ENCODE measurements at regions not wholly inside any gene's neighbourhood (a gene's known extent, or its start where the extent isn't known, plus 50 kb on each side); places are given as distances from the start of the nearest gene placed in this dataset.

DNA sequence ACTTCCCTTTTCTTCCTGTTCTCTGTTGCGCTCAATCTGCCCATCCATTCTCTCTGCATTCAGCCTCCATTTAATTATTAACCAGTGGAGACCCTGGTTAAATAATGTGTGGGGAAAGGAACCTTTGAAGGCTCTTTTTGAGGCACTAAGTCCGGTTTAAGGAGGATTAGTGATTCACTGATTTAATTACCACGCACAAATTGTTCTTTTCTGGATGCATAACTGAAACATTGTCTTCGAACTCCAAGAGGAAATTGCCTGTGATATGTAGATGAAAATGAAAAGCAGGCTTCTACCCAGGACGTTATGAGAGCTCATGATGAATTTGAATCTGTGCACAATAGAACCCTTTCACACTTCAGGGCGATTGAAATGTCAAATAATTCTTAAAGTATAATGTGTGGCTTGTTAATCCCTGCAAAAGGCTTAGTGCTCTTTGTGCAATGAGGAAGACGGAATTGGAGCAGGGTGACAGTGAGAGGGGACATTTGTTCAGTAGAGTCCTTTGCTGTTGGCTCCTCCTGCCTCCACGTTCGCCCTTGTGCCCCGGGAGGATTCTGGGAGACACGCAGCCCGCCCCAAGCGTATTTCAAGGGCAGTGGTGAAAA, 51.1 kb upstream of the ZNF236 start:
- no peak for DNase-seq

DNA sequence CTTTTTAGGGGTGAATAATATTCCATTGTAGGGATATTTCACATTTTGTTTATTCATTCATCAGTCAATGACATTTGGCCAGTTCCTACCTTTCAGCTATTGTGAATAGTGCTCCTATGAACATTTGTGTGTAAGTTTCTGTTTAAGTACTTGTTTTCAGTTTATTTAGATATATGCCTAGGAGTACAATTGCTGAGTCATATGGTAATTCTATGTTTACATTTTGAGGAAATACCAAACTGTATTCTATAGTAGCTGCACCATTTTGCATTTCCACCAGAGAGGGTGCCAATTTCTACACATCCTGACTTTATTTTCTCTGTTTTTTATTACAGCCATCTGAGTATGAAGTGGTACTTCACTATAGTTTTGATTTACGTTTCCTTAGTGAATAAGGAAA, 54.4 kb upstream of the ZNF236 start:
- no peak for DNase-seq

- DNase-seq, result no peak
These were observed 55.9 kb upstream of the ZNF236 start for GRCh38 chr18:76766429-76766828.

GRCh38 chr18:76765649-76766048, 56.7 kb upstream of the ZNF236 start:
- DNase-seq, result no peak

GRCh38 chr18:76764291-76764901, 58.0 kb upstream of the ZNF236 start:
- no peak for DNase-seq

- no peak for DNase-seq
These were observed 63.3 kb upstream of the ZNF236 start for GRCh38 chr18:76759056-76759455.

- DNase-seq, result no peak
These were observed 64.4 kb upstream of the ZNF236 start for GRCh38 chr18:76757925-76758324.

GRCh38 chr18:76757335-76757734, 65.0 kb upstream of the ZNF236 start:
- no peak for DNase-seq

DNA sequence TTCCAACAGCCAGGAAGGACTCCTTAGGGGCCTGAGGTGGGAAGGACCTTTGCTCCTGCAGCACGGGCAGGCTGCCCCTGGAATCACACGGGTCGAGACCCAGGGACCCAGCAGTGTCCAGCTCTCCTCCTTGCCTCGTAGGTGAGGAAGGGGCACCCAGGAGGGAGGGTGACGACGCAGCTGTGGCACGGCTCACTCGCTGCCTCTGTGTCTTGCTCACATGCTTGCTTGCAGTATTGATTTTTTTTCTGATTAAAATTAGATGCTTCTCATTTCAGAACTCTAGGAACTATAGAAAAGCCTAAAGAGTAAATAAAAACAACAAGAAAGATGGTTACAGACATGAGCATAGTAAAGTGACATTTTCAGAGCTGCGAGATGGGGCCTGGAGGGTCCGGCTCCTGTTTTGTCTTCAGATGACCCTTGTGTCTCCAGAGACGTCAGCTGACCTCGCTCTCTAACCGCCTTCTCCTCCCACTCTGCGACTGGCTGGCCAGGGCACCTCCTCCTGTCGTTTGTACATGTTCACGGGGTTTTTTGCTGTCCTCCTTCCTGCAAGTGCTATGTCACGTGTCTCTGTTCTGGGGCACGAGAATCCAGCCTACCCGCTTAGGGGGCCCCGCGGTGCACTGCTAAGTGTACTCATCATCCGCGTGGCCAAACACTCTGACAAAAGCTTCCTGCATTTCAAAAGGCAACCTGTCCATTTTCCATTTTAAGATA, 65.7 kb upstream of the ZNF236 start:
- DNase-seq, result no peak

DNA sequence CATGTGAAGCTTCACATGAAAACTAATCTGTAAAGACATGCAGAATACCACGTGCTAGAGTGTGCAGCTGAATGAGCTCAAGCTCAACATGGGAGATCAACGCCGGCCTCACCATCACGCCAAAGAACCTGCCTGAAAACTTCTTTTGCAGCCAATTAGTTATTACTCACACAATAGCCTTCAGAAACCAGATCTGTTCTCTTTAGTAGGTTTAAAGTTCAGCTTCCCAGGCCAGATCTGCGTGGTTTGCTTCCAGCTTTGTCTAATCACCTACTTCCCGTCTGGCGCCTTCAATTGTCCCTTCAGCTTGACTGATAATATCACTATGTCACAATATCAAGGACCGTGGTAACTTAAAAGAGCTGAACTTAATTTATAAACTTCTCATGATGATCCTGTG, 68.0 kb upstream of the ZNF236 start:
- DNase-seq, result no peak

DNA sequence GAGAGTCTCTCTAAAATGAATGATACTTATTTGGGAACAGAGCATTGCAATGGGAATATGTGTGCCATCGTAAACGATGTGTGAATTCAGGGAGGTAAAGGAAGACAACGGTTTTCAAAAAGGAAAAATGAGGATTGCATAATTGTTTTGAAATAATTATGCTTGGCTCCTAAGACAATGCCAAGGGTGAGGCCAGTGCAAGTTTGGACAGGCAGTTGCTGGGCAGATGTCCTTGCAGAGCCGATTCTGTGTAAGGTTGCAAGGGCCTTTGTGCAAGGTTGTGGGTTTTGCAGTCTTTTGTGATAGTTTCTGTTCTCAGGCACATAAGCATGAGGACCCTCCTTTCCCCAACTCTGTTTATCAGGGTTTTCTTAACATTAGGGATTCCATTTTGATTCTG, 70.0 kb upstream of the ZNF236 start:
- no peak for DNase-seq

- DNase-seq, result no peak
These were observed 71.2 kb upstream of the ZNF236 start for GRCh38 chr18:76750917-76751890.

DNA sequence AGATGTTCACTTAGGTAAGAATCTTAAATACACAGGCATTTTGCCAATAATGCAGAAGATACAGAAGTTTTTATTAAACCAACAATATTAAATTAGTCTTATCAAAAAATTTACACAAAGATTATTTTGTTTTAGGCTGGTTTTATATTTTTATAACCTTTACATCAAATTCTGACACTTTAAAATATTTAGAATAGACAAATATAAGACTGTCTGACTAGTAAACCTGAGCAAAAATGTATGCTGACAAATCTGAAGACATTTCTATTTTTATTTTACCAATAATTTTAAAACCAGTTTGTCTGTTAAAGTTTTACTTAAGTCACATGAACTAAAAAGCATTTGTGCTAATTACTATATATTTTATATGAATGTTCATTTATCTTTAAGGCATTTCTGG, 72.1 kb upstream of the ZNF236 start:
- DNase-seq, result no peak

DNA sequence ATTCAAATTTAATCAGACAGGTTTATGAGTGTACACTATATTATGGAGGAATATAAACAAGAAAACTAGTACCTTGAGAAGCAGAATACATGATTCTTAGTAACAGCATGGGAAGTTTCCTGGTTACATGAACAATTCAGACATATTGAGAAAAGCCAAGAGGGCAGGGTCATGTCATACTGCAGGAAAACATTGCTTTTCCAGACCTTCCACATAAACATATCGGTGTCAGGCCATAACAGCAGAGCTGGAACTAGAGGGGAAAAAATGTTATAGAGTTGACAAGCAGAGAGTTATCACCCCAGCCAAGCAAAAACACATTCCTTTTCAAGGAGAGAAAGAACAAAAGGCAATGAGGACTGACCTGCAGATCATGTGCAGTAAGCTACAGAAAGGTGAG, 74.7 kb upstream of the ZNF236 start:
- no peak for DNase-seq

- no peak for DNase-seq
These were observed 81.0 kb upstream of the ZNF236 start for GRCh38 chr18:76741346-76741745.

- DNase-seq, result no peak
These were observed 86.0 kb upstream of the ZNF236 start for GRCh38 chr18:76736309-76736708.

GRCh38 chr18:76730901-76731300, 91.5 kb upstream of the ZNF236 start:
- no peak for DNase-seq

DNA sequence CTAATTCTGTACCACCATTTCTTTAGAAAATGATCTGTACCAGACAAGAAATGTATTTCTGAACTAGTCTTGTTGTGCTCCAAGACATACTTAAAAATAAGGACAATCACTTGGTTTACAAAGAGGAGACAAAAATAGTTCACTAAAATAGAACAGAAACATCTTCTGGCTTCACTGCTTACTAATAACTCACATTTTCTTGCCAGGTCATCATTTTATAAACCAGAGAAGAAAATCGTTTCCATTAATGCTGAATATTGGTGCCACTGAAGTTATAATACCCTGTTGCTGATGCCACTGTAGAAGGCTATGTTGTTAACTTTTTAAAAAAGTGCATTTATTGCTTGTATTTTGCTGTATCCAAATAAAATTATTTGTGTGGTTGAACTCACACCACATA, 94.8 kb upstream of the ZNF236 start:
- DNase-seq, result no peak

DNA sequence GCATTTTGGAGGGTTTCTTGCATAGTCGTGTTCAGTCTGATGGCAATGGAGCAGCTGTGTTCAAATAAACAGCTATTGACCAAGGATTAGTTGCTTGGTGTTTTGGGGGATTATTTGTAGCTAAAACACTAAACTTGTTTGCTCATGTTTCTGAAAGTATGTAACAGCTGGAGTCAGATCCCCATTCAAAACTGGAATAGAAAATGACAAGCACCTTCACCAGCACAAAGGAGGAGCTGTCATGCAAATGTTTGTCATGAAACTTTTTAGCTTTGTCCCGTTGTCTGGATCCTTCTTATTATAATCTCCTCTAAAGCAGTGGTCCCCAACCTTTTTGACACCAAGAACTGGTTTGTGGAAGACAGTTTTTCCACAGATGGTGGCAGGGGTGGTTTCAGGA, 96.9 kb upstream of the ZNF236 start:
- DNase-seq, result no peak

DNA sequence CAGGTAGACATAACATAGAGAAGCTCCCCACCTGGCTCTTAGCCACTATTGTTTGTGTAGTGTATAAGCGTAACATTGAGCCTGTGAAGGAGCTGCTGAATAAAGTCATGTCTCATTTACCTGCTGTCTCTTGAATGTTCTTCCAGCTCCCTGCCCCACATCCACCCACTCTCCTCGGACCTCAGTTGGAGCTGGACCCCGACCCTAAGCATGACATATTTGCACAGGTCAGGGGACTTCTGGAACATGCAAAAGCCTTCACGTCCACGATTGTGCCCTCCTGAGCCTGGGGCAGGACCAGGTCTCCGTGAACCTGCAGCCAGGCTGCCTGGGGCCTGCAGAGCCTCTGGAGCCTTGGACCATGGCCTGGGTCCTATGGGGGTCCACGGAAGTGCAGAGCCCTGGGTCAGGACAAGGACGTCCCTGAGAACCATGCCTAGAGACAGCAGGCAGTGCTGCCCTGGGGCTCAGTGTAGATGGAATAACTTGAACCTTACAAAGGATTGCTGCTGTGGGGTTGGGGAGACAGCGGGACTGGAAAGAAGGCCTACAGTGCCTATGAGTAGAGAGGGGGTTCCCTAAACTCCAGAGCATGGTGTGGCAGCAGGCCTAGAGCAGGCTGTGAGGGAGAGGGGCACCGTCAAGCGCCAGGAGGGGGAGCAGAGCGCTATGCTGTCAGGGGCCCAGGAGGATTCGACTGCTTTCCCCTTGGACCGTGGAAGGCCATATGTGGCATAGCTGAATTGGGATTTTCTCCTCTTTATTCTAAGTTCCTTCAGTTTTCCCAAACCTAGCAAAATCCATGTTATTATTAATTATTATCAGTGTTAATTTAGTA, 99.9 kb upstream of the ZNF236 start:
- DNase-seq, result no peak

- peak; percentile 61 for DNase-seq
These were observed 101.0 kb upstream of the ZNF236 start for GRCh38 chr18:76721207-76721996.

DNA sequence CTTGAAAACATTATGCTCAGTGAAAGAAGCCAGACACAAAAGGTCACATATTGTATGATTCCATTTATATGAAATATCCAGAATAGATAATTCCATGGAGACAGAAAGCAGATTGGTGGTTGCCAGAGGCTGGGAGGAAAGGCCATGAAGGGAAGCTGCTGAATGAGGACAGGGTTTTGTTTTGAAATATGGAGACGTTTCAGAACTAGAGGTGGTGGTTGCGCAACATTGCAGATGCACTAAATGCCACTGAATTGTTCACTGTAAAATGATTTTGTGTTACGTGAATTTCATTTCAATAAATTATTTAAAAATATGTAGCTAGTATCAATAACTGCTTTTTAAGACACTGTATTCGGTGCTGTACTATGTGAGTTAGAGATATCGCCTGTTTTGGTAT, 101.7 kb upstream of the ZNF236 start:
- no peak for DNase-seq

Measured in activated CD4-positive, alpha-beta T cell treated with anti-CD3 and anti-CD28 coated beads for 48 hours (primary cell).